GM21526 (cell line): ENCODE measurements at regions not wholly inside any gene's neighbourhood (a gene's known extent, or its start where the extent isn't known, plus 50 kb on each side); places are given as distances from the start of the nearest gene placed in this dataset.
"Not testable (repeated sequence)": the region's sequence is repeated elsewhere in the genome, so short reads cannot be mapped to it uniquely, and the experiment has no call there.

ENCODE experiments used
- ATAC-seq: cut with Tn5 transposase; IDR thresholded peaks from one replicate; pipeline ENCODE4 v1.9.1; 2021; ENCODE audit warnings: moderate library complexity; ENCODE audit not compliant: unreplicated experiment, low FRiP score

DNA sequence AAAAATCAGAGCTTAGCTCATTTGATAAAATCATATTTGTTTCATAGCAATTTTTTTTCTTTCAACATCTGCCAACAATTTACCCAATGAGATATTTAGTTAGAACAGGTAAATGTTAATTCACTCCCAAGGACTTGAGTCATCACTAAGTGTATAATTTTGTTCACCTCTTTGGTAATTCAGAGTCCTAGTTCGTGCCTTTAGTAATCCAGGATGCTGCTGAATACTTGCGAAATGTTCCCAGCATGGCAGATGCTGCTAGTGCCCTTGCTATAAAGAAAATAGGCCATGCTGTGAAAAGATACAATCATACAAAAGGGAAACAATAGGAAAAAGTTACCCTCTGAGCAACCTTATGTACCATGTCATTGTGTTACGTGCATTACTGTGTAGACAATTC, 210.5 kb downstream of the CSNK1G3 start:
- ATAC-seq: no peak

DNA sequence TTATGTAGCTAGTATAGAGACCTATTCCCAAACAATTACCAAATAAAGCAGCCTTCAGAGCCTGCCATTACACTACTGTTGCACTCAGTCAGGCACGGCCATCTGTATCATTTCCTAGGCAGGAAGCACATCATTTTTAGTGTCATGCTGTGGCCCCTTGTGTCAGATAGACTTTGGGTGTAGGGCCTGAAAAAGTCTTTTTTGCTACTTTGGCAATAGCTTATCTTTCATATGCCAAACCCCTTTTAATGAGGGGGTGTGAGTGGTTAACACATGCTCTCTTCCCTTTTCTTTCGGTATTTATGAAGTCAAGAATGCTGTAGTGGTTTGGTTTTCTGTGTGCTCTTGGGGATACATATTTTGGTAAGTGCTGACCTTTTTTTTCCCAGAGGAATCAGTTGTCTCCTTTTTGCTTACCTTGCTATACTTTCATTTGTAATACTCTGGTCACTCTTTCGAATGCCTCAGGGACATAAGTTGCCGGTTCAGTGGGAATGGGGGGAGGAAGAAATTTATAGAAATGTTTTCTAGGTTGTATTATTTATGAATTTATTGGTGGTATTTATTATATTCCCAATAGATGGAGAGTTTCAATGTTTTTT, 209.8 kb downstream of the CSNK1G3 start:
- no peak for ATAC-seq

DNA sequence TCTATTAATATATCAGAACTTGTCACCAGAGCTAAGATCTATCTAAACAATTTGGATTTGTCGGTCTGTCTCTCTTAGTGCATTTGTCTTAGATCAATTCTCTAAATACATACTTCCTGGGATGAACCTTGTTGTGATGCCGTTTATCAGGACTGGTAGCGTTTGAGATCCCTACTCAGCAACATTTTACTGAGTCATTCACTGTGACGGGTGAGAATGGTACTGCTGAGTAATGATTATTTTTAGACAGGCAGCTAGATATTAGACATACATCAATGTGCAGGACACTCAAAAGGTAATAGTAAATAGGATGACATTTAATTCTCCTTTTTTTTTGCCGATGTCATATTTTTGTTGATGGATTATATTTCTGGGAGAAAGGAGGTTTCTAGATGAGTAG, 209.0 kb downstream of the CSNK1G3 start:
- no peak for ATAC-seq

DNA sequence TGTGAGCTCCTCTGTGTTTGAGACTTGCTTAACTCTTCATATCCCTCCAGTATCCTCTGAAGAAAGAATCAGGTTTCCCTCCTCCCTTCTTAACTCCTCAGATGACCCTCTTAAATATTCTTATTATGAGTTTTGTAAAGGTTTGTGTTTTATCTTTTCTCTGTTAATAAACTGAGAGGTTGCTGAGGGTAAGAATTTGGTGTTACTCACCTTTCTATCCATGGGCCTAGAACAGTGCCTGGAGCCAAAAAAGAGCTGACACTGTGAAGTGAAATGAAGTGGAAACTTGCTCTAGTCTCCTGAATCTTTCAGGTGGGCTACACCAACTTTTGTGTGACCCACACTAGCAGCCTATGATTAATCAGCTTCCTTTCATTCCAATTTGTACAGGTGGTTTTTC, 208.4 kb downstream of the CSNK1G3 start:
- no peak for ATAC-seq

DNA sequence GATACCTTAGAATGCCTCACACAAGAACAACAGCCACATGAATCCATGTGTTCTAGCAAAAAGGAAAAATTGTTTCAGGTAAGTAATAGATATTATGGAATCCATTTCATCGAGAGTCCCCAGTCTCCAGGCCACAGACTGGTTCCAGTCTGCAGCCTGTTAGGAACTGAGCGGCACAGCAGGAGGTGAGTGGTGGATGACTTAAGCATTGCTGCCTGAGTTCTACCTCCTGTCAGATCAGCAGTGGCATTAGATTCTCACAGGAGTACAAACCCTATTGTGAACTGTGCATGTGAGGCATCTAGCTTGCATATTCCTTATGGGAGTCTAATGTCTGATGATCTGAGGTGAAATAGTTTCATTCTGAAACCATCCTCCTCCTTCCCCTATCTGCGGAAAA, 207.0 kb downstream of the CSNK1G3 start:
- ATAC-seq: no peak

DNA sequence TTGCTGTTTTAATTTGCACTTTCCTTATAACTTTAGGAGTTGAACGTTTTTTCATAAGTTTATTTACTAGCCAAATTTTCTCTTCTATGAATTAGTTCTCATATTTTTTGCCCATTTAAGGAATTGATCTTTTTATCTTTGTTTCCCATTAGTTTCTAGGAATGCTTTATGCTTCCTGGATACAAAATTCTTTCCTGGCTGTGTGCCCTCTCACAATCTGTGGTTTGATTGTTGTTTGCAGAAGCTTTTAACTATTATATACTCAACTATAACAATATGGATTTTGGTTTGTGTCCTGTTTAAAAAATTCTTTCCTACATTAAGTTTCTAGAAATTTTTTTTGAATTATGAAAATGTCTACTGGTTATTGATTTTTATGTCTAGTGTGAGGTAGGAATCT, 206.3 kb downstream of the CSNK1G3 start:
- ATAC-seq: no peak

DNA sequence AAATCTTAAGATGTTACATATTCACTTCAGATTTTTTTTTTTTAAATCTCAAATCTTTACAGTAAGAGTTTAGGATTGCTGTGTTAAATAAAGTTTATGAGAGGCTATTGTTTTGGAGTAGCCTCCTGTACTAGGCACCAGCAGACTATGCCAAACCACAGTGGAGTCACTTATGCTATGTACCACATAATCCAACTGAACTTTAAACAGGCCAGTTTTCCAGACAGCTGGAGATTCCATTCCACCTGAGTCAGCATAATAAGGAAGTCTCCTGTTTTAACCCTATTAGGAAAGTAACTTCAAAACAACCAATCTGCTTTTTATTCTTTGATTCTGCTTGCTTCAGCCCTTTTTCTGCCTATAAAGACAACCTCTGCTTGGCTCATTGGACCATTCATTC, 205.2 kb downstream of the CSNK1G3 start:
- ATAC-seq: no peak

DNA sequence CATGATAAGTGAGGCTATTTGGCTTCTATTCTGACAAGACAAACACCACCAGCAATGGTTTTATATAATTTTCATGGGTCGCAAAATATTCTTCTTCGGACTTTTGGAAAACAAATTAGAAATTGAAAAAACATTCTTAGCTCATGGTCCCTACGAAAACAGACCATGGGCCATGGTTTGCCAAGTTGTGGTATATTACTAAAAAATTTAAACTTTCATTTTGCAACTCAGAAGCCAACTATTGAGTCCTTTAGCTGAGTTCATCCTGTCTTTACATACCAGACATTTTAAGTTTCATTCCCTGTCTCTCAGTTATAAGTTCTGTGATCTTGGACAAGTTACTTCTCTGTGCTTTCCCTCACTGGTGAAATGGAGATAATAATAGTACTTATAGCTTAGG, 198.1 kb downstream of the CSNK1G3 start:
- no peak for ATAC-seq

DNA sequence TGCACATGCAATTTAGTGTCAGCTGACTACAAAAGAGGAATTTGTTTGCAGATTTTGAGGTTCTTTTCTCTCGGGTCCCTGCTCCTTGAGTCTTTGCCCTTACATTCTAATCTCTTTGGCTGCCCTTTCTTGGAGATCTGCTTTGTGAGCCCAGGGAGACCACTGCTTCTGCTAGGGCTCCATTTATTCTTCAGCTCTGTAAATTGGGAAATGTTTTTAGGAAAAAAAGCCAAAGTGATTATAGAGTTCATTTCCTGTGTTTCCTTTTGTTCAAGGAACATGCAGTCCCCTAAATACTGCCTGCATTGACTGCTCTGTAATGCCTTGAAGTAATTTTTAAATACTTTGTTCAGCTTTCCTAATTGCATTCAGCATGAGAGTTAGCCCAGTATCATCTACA, 197.4 kb downstream of the CSNK1G3 start:
- no peak for ATAC-seq

DNA sequence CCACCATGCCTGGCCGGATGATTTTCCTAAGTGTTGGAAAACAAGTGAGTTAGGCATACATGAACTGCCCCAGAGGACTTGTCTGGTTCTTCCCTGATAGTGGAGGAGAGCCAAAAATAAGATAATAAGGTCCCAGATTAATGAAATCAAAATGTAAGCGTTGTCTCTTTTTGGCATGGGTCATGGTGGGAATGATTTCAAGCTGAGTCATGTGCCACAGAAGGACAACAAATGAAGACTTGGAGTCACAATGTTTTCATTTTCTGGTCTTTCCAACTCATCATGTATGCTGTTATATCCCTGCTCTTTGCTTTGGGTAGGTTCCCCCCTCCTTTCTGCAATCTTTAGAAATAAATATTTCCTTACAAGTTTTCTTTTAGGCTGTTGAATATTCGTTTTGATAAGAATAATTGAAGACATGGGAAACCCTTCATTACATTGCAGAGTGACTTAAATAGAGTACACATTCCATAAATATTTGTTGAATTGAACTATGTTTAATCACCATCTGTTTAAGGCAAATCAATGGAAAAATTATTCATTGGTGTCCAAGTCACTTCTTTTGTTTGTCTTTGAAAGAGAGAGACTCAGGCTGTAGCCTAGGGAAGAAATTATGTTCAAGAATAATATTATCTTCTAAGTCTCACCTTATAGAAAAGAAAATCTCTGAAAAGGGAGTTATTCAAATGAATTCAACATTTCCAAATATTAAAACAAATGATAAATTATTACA, 196.3 kb downstream of the CSNK1G3 start:
- no peak for ATAC-seq

DNA sequence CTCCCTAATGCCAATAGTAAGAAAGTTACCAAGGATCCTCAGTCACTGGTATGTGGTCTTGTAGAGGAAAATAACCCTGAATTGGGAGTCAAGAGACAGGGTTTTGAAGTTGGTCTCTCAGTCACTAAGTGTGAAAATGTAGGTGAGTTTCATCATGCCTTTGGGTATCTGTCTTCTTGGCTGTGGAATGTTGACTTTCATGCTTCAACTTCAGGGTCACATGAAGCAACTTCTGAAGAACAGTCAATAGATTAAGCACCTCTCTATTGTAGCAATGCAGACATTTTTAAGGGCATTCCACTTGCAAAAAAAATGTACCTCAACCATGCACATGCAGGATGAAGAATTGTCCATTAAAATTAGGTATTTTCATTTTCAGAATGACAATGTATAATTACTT, 194.6 kb downstream of the CSNK1G3 start:
- ATAC-seq: no peak

DNA sequence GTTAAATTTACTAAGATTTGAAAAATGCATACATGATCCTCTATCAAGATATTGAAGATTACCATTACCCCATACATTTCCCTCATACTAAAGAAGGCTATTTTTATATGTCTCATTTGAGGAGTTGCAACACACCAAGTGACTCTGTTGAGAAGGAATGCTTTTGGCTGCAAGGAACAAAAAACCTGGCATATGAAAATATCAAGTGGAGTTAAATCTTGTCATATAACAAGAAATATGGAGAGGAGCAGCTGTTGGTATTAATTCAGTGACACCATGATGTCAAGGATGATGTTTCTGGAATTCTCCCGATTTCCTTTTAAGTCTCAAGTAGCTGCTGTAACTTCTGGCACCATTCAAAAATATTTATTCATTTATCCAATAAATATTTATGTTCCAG, 193.8 kb downstream of the CSNK1G3 start:
- ATAC-seq: no peak

DNA sequence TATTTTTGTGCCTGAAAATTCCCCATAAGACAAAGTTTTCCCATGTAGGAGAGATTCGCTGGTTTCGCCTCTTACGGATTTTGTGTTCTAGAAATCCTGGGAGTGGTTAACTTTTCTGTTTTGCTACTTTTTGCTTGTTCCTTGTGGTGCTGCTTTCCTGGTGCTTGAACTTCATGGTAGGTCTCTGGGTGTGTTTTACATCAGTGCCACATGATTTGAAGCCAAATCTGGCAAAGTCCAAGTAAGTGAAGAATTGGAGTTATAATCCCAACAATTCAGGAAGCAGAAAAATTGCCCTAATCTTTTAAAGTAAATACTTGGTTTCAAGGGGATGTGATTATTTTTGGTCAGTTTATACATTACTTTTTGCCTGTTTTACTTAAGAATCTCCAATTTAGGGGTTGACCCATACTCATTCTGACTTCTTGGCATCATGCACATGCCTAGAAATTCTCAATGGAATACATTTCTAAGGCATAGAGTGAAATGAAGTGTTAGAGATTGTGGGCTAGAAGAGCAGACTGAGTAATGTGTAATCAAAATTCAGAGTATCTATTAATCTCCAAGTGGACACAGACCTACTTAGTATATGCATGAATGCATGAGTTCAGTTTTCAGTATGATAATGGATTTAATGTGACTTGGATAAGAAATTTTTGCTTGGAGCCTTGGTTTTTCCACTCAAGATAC, 189.7 kb downstream of the CSNK1G3 start:
- no peak for ATAC-seq

DNA sequence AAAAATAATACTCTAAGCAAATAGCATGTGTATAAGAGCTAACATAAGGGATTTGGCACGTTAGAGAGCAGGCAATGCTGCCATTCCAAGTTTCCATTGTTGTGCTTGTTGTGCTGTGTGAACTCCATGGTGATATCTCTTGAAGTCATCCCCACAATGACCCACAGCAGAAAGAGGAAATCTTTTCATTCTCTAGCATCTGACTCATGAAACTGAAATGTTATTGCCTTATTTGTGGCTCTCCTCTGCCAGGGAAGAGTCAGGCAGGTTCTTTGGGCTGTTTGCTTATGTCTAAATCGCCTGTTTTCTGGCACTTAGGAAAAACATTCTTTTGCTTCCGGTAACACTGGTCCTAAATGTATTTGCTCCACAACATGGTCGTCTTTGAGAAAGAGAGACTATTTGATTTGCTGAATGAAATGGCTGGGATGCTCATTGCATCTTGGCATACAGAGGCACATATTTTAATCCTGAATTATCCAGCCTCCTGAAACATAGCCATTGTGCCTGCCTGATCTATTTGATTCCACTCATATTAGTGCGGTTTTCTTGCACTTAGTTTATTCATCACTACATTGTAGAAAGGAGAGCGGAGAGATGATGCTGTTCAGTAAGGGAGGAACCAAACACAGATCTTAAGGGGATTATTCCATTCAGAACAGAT, 188.8 kb downstream of the CSNK1G3 start:
- ATAC-seq: no peak

DNA sequence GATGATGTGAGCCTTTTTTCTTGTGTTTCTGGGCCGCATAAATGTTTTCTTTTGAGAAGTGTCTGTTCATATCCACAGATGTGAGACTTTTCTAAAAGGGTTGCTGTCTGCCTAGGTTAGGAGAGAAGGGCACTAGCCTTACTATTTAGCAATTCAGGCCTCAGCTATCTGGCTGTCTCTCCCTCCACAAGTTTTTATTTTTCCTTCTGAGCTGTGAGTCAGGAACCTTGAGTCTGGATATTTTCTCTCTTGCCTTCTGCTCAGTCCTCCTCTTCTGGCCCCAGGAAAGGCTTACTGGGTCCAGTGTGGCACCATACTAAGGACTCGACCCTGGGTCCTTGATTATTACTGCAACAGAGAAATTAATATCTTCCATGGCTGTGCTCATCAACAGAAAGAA, 187.6 kb downstream of the CSNK1G3 start:
- no peak for ATAC-seq

DNA sequence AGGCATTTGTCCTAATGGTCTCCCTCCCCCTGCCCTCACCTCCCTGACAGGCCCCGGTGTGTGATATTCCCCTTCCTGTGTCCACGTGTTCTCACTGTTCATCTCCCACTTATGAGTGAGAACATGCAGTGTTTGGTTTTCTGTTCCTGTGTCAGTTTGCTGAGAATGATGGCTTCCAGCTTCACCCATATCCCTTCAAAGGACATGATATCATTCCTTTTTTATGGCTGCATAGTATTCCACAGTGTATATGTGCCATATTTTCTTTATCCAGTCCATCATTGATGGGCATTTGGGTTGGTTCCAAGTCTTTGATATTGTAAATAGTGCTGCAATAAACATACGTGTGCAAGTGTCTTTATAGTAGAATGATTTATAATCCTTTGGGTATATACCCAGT, 187.0 kb downstream of the CSNK1G3 start:
- not testable (repeated sequence) for ATAC-seq

DNA sequence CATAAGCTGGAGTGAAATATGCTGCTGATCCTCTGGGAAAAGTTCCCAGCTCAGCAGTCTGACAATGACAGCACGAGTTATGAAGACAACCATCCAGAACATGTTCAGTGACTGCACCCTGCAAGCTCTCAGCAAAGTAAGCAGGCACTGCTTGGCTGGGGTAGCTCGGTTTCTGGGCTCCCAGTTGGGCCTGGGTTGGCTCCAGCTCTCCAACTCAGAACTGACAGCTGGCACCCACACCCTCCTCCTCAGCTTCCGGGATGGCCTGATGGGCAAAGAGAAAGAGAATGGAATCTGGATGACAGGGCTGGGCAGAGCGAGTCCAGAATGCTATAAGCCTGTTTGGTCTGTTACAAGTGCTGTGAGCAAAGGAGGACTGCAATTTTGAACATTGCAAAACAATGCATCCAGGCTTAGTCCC, 185.0 kb downstream of the CSNK1G3 start:
- no peak for ATAC-seq

DNA sequence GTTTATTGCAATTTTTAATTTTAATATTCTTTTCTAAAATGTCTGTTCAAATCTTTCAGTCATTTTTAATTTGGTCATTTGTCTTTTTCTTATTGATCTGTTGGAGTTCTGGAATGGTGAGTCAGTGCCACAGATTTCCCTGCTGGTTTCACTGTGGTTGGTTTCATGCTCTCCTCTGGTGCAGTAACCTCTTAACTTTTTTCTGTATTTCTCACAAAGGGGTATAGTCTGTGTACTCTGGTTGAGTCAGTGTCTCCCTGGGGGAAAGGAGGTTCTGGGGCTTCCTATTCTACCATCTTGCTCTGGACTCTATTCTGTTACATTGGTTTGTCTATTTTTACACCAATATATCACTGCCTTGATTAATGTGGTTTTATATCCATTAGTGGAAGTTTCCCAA, 178.8 kb downstream of the CSNK1G3 start:
- ATAC-seq: no peak

DNA sequence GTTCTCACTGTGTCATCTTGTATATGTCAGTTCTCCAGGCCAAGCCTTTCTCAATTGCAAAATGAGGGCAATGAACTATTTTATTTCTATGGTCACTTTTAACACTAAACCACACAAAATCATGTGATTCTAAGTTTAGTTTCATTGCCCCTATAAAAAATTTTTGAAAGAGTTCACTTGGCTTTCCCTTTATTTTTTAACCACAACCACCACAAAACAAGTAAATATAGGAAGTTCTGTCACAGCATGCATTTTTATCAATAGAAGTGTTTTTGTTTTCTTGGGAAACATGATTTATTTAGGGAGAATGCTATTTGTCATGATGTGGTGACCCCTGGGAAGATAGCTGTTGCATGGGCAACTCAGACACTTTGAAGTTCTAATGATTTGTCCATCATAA, 169.1 kb downstream of the CSNK1G3 start:
- ATAC-seq: no peak

DNA sequence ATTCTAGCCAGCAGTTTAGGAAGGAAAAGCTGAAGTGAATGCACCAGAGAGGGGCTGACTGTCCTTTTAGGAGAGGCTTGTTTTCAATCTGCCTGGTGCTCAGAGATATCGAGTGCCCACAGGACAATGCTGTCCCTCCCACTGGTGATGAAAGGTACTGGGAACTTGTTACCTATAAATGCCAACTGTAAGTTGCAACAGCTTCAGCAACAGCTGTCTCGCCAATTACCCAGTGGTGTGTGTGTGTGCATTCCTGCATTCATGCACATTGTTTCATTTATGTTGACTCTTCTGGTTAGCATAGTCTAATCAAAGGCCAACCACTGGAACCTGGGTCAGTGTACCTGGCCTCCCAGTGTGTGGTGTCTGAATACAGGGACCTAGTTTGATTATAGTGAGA, 161.1 kb downstream of the CSNK1G3 start:
- ATAC-seq: no peak

DNA sequence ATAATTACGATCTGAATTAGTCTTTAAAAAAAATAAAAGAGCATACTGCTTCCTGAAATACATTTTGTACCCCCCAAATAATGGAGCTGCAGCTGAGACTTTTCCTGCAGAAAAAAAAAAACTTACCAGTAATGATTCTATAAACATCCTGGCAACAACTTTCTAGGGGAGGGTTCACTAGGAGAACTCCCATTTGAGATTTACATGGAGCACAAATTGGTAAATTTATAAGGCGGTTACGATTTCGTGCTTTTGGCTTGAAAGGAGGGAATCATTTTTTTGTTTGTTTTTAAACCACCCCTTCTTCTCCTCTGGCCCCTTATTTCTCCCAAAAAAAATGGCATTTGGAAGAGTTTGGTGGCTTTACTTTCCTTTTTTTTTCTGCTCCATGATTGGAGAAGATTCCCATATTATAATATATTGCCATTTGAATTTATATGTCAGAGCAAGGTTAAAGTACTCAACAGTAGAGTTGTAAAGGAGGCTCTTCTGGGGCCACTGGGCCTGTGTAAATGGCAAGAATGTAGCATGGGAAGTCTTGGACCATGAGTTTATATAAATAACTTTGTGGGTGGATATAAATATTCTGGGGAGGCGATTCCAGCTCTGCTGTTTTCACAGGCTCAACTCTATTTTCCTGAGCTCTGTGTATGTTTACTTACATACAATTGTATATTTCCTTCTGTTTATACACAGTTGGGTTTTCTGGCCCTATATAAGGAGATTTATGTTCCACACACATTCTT, 159.9 kb downstream of the CSNK1G3 start:
- ATAC-seq: no peak
